ENCODE measurements at regions not wholly inside any gene's neighbourhood (a gene's known extent, or its start where the extent isn't known, plus 50 kb on each side); places are given as distances from the start of the nearest gene placed in this dataset.

DNA sequence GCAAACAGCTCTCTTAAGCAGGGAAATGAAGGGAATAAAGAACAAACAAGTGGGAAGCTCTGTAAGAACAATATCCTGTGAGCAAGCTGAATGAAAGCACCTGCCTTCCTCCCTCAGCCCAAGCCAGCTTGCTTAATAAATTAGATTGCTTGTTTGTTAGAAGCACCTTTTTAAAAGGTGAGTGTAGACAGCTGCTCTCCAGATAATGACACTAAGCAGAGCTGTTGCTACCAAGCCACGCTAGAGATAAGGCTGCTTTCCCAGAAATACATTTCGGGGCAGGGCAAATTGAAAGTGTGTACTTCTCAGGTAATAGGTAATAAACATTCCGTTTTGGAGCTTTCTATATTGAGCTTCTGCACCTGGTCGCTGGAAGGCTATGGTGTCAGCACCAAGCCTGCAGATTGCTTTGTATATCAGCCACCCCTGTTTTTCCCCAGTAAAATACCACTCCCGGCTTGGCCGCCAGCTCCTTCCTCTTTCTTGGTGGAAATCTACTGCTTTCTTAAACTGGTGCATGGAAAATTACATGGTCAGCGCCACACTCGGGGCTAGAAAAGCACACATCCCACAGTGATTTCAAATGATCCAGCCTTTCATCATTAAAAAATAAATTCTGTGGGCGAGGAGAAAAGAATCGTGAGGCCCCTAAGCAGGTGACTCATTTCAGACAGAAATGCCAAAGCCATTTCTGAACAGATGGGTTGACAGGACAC is 151.3 kb downstream of the ETS2 start:
- Histone ChIP-seq H3K27me3 (ENCODE audit: control insufficient read depth in 4 of 4, insufficient read depth in 4 of 4, low read length in 3 of 4) (no peaks in the 10 kb centered on the region), H3K4me3 (ENCODE audit: low read depth in 1 of 3, low read length in 3 of 3) (no peak overlapping the region), H3K27ac (ENCODE audit: low read depth in 1 of 2, low read length in 2 of 2) (peak overlapping the region; percentile 47 to 64), H3K9ac (ENCODE audit: low read depth in 1 of 2, low read length in 2 of 2) (peak overlapping the region; percentile 5 to 12), H3K9me3 (ENCODE audit: control insufficient read depth in 4 of 4, low read length in 3 of 4) (no peaks in the 10 kb centered on the region), H3K4me1 (ENCODE audit: control insufficient read depth in 4 of 4, insufficient read depth in 4 of 4, low read length in 3 of 4) (peaks cover 9 to 38% (median 18%) of the 10 kb centered on the region in 4 donors), H3K36me3 (ENCODE audit: control insufficient read depth in 4 of 4, insufficient read depth in 3 of 4, low read depth in 1 of 4, low read length in 3 of 4) (no peaks in the 10 kb centered on the region)
- 52% methylated on average over 10 of the region's 10 CpGs for WGBS
- TF ChIP-seq FOXA2 (IDR thresholded peaks at IDR 0.05) (no peak), NR2F2 (IDR thresholded peaks at IDR 0.05) (no peak), MAX (IDR thresholded peaks at IDR 0.05) (peak; percentile 35), EGR1 (IDR thresholded peaks at IDR 0.05; ENCODE audit: low read depth in 2 of 2) (peak in 1 of 2 donors; percentile 12), RAD21 (IDR thresholded peaks at IDR 0.05) (peak in 1 of 2 donors; percentile 11)
- no peak for DNase-seq (ENCODE audit: low spot score)

DNA sequence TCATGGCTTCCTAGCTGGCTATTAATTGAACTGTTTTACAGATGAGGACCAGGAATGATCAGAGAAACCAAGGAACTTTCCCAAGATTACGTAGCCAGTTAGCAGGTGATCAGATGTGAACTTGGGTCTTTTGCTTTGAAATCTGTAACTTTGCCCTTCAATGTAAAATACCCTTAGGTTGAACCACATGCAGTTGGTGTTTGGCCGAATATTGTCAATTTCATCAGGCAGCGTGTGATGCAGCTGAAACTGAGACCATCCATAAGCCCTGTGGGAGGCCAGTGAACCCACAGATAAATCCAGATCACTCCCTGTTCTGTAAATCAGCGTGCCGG is 150.8 kb downstream of the ETS2 start:
- WGBS, result 63% methylated on average over 5 of the region's 5 CpGs
- H3K27me3 ChIP-seq (ENCODE audit: control insufficient read depth in 4 of 4, insufficient read depth in 4 of 4, low read length in 3 of 4), result no peaks in the 10 kb centered on the region
- no peak overlapping the region for H3K4me3 ChIP-seq (ENCODE audit: low read depth in 1 of 3, low read length in 3 of 3)
- H3K36me3 ChIP-seq (ENCODE audit: control insufficient read depth in 4 of 4, insufficient read depth in 3 of 4, low read depth in 1 of 4, low read length in 3 of 4), result no peaks in the 10 kb centered on the region
- no peak for TF ChIP-seq CTCF (IDR thresholded peaks at IDR 0.05; ENCODE audit: low read depth, low read length, missing input control)
- TF ChIP-seq HNF4G (IDR thresholded peaks at IDR 0.05), result no peak
- peak in 1 of 2 donors; percentile 8 for TF ChIP-seq RXRA (IDR thresholded peaks at IDR 0.05)
- H3K9ac ChIP-seq (ENCODE audit: low read depth in 1 of 2, low read length in 2 of 2), result peak overlapping the region in 1 of 2 donors; percentile 5
- H3K4me1 ChIP-seq (ENCODE audit: control insufficient read depth in 4 of 4, insufficient read depth in 4 of 4, low read length in 3 of 4), result peaks cover 9 to 38% (median 18%) of the 10 kb centered on the region in 4 donors
- DNase-seq (ENCODE audit: low spot score), result no peak
- H3K27ac ChIP-seq (ENCODE audit: low read depth in 1 of 2, low read length in 2 of 2), result peak overlapping the region; percentile 47 to 64
- H3K9me3 ChIP-seq (ENCODE audit: control insufficient read depth in 4 of 4, low read length in 3 of 4), result no peaks in the 10 kb centered on the region

DNA sequence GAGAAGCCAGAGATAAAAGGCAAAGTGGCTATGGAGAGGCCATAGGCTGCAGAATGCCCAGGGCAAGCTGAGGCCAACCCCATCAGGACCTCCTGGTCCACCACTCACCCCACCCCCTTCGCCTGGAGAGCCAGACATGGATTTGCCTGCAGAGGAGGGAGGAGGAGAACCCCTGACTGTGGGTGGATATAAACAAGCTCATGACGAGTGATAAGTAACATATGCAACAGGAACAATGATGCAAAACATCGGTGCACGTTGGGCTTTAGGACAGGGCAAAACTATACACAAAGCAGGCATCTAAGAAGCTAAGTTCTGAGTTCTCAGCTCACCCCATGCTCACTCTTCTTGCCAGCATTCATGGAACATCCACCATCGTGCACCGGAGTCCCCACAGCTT is 150.3 kb downstream of the ETS2 start:
- H3K9me3 ChIP-seq (ENCODE audit: control insufficient read depth in 4 of 4, low read length in 3 of 4), result no peaks in the 10 kb centered on the region
- WGBS, result 84% methylated on average over 6 of the region's 6 CpGs
- H3K9ac ChIP-seq (ENCODE audit: low read depth in 1 of 2, low read length in 2 of 2), result no peak overlapping the region
- H3K27ac ChIP-seq (ENCODE audit: low read depth in 1 of 2, low read length in 2 of 2), result no peak overlapping the region
- no peak for TF ChIP-seq RAD21 (IDR thresholded peaks at IDR 0.05)
- TF ChIP-seq GABPA (IDR thresholded peaks at IDR 0.05 in 1 of 2, conservative IDR thresholded peaks at IDR 0.05 in 1 of 2), result no peak
- TF ChIP-seq ZBTB33 (IDR thresholded peaks at IDR 0.05), result no peak
- TF ChIP-seq SP1 (IDR thresholded peaks at IDR 0.05), result no peak
- no peak for TF ChIP-seq CTCF (IDR thresholded peaks at IDR 0.05; ENCODE audit: low read depth, low read length, missing input control)
- no peak for TF ChIP-seq MAX (IDR thresholded peaks at IDR 0.05)
- TF ChIP-seq JUND (IDR thresholded peaks at IDR 0.05), result no peak
- TF ChIP-seq NR2F2 (IDR thresholded peaks at IDR 0.05), result no peak
- no peak overlapping the region for H3K4me3 ChIP-seq (ENCODE audit: low read depth in 1 of 3, low read length in 3 of 3)
- H3K36me3 ChIP-seq (ENCODE audit: control insufficient read depth in 4 of 4, insufficient read depth in 3 of 4, low read depth in 1 of 4, low read length in 3 of 4), result no peaks in the 10 kb centered on the region
- peaks cover 9 to 38% (median 18%) of the 10 kb centered on the region in 4 donors for H3K4me1 ChIP-seq (ENCODE audit: control insufficient read depth in 4 of 4, insufficient read depth in 4 of 4, low read length in 3 of 4)
- H3K27me3 ChIP-seq (ENCODE audit: control insufficient read depth in 4 of 4, insufficient read depth in 4 of 4, low read length in 3 of 4), result no peaks in the 10 kb centered on the region
- DNase-seq (ENCODE audit: low spot score), result no peak
